NCI-H748 treated with DMSO at 0.1 percent for 48 hours (cell line): ENCODE measurements at regions not wholly inside any gene's neighbourhood (a gene's known extent, or its start where the extent isn't known, plus 50 kb on each side); places are given as distances from the start of the nearest gene placed in this dataset.
A peak's percentile ranks its signal among the peaks of the same experiment; 100 is the strongest.
"Not testable (repeated sequence)": the region's sequence is repeated elsewhere in the genome, so short reads cannot be mapped to it uniquely, and the experiment has no call there.

ENCODE experiments used
- DNase-seq: peaks from one replicate; lab custom pipeline; 2025; lab: John Stamatoyannopoulos, UW

GRCh38 chr18:60015826-60016225 is 116.0 kb downstream of the PMAIP1 start:
- DNase-seq: not testable (repeated sequence)

DNA sequence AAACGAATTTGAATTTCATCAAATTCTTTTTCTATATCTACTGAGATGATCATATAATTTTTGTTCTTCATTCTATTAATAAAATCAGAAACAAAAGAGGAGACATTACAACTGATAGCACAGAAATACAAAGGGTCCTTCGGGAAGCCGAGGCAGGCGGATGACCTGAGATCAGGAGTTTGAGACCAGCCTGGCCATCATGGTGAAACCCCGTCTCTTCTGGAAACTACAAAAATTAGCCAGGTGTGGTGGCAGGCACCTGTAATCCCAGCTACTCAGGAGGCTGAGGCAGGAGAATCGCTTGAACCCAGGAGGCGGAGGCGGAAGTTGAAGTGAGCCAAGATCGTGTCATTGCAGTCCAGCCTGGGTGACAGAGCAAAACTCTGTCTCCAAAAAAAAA is 113.4 kb downstream of the PMAIP1 start:
- not testable (repeated sequence) for DNase-seq

- DNase-seq: no peak
These were observed 111.2 kb downstream of the PMAIP1 start for GRCh38 chr18:60010984-60011383.

DNA sequence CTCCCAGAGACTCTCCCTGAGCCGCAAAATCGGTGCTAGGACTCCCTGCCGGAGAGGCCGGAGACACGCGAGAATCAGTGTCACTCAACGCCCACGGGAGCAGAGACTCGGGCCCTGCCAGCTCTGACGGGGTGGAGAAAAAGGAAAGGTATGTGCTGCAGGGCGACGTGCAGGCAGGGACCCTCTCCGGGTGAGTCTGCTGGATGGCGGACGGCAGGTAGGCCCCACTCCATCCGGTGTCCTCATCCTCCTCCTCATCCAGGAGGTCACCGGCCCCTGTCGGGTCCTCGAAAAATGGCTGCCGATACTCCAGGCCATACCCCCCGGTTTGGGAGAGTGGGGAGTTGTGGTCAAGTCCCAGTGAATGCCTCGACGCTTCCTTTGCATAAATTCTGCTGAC is 110.7 kb downstream of the PMAIP1 start:
- DNase-seq: no peak

DNA sequence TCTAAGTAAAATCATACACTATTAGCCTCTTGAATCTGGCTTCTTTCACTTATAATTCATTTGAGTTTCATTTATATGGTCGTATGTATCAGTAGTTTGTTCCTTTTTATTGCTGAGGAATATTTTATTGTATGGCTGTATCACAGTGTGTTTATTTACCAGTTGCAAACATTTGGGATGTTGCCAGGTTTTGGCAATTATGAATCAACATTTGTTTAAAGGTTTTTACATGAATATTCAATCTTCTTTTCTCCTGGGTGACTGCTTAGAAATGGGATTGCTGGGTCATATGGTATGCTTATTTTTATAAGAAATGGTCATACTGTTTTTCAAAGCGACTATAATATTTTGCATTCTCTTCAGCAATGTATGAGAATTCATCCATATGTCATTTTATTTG is 107.9 kb downstream of the PMAIP1 start:
- no peak for DNase-seq

DNA sequence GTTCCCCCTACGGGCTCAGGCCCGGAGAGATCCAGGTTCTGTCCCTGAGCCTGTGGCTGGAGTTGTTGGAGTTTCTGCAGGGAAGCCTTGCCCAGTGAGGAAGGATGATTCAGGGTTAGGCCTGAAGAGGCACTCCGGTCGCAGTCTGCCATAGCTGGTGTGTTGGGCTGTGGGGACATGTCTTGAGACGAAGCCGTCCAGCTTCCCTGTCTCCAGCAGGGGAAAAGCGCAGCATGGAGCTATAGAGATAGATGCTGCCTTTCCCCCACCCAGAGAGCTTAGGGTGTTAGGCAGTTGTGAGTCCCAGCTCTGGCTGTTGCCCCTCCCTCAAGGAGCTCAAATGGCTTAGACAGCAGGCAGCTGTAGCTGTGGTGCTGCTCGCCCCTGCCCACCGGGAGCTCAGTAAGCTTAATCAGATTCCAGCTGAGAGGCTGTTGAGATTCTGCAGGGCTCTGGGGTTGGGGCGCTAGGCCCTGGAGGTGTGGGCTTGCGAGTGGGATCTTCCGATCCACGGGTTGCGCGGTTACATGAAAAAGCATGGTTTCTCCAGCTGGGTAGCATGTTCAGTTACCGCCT is 103.9 kb downstream of the PMAIP1 start:
- no peak for DNase-seq

- peak; percentile 48 for DNase-seq
These were observed 96.7 kb downstream of the PMAIP1 start for GRCh38 chr18:59996370-59996966.

DNA sequence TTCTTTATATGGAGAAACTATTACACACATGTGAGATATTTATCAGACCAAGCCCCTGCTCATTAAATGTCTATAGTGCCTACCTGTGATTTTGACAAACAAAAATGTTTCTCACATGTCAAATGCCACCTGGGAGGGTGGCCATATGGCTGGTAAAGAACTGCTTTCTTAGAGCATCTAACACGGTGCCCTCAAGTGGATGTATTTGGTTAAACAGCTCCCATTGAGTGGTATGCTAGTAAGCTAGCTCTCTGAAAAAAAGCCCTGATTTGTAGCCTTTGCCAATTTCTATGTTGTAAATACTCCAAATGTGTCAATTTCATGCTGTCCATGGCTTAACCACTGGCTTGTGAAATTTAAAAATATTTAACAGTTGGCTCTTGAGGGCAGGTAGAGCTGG is 94.6 kb downstream of the PMAIP1 start:
- DNase-seq: no peak

DNA sequence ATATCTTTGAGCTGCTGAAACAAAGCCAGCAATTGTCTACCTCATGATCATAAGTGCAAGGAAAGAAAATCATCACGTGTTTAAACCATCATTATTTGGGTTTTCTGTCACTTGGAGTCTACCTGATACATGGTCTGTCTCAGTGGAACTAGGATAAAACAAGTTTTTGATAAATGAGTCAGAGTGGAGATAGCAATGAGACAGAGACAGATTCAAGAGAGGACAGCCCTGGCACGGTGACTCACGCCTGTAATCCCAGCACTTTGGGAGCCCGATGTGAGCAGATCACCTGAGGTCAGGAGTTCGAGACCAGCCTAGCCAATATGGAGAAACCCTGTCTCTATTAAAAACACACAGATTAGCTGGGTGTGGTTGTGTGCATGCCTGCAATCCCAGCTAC is 93.8 kb downstream of the PMAIP1 start:
- no peak for DNase-seq

GRCh38 chr18:59990121-59990823 is 90.5 kb downstream of the PMAIP1 start:
- DNase-seq: no peak

DNA sequence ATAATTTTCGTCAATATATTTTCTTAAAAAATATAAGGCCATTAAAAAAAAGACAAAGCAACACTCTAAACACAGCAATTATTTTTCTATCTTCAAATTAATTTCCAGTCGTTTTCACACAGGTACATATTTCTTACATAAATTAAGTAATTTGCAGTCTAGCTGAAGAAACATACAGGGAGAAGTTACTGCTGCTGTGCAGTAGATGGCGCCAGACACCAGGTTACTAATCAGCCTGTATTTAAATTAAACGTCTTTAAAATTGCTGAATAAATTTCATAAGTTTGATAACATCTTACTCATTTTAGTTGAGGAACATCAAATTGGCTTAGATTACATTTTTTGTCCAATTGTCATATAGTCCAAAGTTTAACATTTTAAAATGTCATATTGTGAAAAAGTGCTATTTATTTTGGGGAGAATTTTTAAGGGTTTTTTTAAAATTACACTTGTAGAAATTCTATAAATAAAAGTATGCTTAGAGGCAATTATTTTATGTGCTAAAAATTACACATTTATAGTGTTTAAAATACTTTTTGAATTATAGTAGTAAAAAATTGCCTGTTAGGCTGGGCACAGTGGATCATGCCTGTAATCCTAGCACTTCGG is 88.4 kb downstream of the PMAIP1 start:
- peak; percentile 54 for DNase-seq

- DNase-seq: no peak
These were observed 87.3 kb downstream of the PMAIP1 start for GRCh38 chr18:59987102-59987501.

DNA sequence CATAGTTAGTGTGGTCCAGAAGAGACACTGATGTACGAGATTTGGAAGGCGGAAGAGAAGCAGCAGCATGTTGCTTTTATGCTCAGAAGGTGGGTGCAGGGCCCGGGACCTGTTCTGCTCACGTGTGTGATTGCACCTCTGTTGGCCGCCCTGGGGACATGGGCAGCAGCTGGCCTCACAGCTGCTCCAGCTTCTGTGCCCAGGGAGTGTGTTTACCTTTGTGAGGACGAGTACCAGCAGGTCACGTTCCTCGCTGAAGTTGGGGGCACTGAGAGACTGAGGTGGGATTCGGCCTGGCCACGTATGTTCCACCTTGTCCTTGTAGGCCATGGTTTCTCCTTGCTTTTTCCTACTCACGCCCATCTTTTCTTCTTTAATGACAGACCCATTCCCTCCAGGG is 86.3 kb downstream of the PMAIP1 start:
- no peak for DNase-seq

DNA sequence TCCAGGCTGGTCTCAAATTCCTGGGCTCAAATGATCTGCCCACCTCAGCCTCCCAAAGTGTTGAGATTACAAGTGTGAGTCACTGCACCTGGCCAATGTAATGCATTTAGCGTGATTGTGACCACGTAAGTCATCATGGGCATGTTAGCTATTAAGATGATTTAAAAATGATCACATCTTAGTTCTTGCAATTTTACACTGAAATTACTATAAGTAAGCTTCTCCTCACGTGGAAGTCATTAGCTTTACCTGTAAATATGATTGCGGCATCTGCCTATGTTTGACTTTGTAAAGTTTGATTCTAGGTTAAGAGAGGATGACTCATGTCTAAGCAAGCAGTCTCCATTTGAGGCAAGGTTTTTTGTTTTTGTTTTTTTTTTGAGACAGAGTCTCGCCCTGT is 85.5 kb downstream of the PMAIP1 start:
- DNase-seq: no peak

DNA sequence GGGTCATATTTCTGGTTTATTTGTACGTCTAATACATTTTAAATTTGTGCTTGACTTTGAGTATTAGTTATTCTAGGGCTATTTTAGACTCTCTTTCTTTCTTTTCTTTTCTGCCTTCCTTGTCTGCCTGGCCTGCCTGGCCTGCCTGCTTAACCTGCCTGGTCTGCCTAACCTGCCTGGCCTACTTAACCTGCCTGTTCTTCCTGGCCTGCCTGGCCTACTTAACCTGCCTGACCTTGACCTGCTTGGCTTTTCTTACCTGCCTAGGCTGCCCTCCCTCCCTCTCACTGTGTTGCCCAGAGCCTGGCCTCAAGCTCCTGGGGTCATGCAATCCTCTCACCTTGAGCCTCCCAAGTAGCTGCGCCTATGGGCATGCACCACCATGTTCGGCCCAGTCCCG is 83.7 kb downstream of the PMAIP1 start:
- DNase-seq: no peak

DNA sequence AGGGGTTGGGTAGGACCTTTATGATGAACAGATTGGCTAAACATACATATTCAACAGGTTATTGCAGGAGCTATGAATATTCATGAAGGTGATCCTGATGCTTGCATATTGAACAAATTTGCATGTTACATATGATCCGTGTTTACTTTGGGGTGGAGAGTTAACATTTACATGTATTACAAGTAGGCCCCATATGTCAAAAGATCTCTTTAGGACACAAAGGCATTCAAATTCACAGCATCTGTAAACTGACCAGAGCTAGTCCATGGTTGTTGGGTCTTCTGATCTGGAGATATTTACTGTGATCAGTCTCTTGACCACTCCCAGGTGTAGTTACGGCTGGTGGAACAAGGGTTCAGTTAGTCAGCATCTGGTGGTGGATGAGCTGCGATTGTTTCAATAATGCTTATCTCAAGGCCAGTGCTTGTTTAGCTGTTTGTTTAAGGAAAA is 80.4 kb downstream of the PMAIP1 start:
- DNase-seq: no peak

DNA sequence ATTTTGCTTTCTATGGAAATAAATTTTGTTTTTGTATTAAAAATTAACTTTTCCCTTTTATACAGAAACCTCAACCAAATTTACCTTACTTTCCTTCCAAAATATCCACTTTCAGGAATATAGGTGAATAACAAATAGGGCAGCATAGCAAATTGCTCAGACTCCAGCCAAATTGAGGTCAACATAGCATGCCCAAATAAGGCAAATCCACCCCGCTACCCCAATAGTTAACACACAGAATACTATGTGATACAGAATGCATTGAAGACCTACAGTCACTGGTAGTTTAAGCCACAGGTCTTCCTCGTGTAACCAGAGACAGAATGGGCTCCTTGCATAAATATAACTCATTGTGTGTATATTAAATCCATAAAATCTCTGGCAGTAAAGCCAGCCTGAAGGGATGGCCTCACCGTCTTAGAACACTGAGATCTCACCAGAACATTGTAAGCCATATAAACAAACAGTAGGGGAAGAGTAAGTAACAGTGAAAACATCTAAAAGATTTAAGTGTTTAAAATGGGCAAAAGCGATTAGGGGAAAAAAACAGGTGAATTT is 72.2 kb downstream of the PMAIP1 start:
- no peak for DNase-seq

GRCh38 chr18:59971144-59971543 is 71.3 kb downstream of the PMAIP1 start:
- DNase-seq: not testable (repeated sequence)

GRCh38 chr18:59969477-59970028 is 69.8 kb downstream of the PMAIP1 start:
- not testable (repeated sequence) for DNase-seq

DNA sequence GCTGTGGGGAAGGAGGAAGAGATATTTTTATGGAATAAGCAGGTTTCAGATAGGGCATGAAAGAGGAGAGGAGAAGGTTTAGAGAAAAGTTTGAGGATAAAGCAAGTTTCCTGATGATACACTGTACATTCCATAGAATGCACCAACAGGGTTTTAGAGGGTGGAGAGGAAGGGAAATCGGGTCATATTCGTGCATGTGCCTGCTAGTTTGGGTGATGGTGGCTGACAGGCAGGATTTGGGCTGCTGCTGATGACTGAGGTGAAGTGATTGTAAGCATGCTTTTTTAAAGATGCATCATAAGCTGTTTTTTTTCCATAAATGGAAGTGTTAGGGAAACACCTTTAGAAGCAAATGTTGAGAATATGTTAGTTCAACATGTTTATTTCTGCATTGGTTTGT is 68.8 kb downstream of the PMAIP1 start:
- no peak for DNase-seq

DNA sequence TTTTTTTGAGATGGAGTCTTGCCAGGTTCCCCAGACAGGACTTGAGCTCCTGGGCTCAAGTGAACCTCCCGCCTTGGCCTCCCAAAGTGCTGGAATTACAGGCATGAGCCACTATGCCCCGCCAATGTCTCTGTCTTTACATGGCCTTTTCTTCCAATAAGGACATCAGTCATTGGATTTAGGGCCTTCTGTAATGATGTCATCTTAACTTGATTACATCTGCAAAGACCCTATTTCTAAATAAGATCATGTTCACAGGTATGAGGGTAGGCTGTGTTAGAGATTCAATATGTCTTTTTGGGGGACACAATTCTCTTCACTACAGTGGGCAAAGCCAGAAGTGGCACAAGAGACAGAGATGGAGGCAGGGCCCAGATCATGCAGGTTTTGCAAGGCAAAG is 68.1 kb downstream of the PMAIP1 start:
- no peak for DNase-seq

DNA sequence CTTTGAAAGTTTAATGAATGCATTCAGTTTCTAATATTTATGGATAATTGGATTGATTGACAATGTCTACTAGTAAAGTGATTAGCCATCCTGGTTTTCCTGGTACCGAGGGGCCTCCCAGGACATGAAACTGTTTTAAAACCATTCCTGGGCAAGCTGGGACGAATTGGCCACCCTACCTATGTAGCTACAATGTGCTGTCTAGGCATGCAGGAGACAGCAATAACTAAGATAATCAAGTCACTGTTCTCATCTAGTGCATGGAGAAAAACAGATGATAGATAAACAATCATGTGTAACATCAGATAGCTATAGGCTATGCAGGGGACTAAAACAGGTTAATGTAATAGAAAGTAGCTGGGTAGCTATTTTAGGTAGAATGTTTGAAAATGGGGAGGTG is 67.1 kb downstream of the PMAIP1 start:
- no peak for DNase-seq

DNA sequence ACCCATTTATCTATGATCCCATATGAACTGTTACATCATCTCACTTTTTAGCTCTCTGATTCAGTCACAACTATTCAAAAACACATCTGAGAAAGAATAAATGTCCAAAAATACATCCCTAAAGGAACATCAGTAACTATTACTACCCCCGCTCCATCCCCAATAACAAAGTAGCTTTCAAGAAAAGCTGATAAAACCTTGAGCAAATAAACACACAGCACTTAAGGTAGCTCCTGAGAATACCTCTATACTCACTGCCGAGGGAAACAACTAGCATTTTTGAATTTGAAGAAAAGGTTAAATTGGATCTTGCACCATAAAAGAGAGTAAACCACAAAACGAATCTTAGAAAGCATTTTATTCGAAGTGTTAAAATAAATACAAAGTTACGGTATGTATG is 63.4 kb downstream of the PMAIP1 start:
- no peak for DNase-seq
